GM12864 (cell line): ENCODE measurements at regions not wholly inside any gene's neighbourhood (a gene's known extent, or its start where the extent isn't known, plus 50 kb on each side); places are given as distances from the start of the nearest gene placed in this dataset.
"Not testable (repeated sequence)": the region's sequence is repeated elsewhere in the genome, so short reads cannot be mapped to it uniquely, and the experiment has no call there.

Experiments used
- DNase-seq: peaks from one replicate; pipeline ENCODE4 v3.0.0-alpha.2; 2011; ENCODE audit warnings: low read depth
- H3K4me3 ChIP-seq: 2 replicates; pipeline ENCODE4 v1.5.1; 2011; ENCODE audit warnings: mild to moderate bottlenecking, low read depth, low read length, control low read depth
- TF ChIP-seq, protein P1 (sequence below): IDR thresholded peaks from 2 replicates; pipeline ENCODE4 v1.5.1; 2011; ENCODE audit warnings: low read depth, mild to moderate bottlenecking, moderate library complexity, low read length, control low read depth, inconsistent platforms; ENCODE audit errors: missing control alignments

DNA sequence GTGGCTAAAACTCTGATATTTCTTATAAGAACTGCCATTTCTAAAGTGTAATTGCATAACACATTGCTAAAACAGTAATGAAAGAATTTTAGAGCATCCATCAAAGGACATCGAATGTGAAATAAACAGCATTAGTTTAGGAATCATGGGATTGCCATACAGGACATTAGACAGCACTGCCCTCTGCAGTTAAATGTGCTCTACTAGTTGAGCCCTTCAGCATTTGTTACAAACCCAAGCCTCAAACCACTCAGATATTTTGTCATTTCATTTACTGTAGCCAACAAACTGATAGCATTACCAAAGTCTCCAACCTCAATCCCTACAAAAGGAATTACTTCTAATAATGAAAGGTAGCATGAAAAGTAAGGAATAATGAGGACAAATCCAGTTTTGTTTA lies 116.8 kb upstream of the COX7C start:
- DNase-seq: no peak
- no peak overlapping the region for H3K4me3 ChIP-seq
- TF ChIP-seq, protein P1, sequence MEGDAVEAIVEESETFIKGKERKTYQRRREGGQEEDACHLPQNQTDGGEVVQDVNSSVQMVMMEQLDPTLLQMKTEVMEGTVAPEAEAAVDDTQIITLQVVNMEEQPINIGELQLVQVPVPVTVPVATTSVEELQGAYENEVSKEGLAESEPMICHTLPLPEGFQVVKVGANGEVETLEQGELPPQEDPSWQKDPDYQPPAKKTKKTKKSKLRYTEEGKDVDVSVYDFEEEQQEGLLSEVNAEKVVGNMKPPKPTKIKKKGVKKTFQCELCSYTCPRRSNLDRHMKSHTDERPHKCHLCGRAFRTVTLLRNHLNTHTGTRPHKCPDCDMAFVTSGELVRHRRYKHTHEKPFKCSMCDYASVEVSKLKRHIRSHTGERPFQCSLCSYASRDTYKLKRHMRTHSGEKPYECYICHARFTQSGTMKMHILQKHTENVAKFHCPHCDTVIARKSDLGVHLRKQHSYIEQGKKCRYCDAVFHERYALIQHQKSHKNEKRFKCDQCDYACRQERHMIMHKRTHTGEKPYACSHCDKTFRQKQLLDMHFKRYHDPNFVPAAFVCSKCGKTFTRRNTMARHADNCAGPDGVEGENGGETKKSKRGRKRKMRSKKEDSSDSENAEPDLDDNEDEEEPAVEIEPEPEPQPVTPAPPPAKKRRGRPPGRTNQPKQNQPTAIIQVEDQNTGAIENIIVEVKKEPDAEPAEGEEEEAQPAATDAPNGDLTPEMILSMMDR: no peak

DNA sequence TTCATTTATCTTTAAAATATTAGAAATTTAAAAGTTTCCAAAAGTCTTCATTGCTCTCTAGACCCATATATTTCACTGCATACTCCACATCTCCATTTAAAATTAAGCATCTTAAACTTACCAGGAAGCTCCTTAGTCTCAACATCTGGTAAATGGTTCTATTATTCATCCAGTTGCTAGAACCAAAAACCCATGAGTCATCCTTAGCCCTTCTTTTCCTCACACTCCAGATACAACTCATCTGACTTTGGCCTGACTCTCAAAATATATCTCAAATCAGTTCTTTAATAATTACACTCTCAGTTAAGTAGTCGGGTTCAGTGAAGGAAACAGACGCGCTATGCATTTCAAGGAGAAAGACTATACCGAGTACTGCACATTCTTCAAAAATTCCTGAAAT lies 110.2 kb upstream of the COX7C start:
- DNase-seq: no peak
- TF ChIP-seq, protein P1: no peak
- H3K4me3 ChIP-seq: no peak overlapping the region

DNA sequence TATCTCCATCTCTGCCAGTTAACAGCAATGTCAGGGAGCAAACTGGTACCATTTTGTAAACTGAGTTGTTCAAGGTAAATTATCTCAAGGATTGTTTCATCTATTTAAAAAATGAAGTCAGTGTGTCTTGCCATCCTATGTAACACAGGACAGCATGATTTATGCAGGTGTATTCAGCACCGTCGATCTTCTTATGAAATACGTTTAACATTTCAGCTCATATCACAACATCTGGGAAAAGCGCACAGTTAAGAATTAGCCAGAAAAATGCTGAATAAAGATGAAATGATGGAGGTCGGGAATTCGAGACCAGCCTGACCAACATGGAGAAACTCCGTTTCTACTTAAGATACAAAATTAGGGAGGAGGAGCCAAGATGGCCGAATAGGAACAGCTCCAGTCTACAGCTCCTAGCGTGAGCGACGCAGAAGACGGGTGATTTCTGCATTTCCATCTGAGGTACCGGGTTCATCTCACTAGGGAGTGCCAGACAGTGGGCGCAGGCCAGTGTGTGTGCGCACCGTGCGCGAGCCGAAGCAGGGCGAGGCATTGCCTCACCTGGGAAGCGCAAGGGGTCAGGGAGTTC lies 107.3 kb upstream of the COX7C start:
- DNase-seq, H3K4me3 ChIP-seq: not testable (repeated sequence)

DNA sequence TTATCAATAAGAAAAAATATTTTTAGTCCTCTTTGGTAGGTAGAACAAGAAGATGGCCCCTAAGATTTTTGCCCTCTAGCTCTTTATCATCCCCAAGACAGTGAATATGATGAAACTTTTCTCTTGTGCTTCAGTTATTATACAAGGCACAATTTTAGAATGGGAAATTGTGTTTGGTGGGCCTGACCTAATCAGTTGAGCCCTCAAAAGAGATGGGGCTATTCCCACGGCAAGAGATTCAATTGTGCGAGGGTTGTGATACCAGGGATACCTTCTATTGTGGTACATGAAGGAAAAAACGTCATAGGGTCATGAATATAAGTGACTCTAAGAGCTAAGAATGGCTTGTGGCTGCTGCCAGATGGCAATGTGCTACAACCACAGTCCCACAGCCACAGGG lies 94.0 kb upstream of the COX7C start:
- H3K4me3 ChIP-seq: no peak overlapping the region
- DNase-seq: no peak
- TF ChIP-seq, protein P1: no peak

DNA sequence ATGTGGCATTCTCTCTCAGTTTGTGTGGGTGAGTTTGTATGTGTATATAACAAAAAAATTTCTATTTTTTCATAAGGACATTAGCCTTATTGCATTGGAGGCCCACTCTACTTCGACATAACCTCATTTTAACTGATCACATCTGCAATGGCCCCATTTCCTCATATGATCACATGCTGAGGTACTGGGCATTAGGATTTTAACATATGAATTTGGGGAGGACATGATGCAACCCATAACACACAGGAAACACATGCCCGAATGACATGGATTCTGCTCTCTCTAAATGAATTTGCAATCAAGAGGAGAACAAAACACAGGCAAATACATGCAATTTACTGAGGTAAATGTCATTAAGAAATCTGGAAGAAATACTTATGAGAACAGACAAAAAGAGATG lies 92.1 kb upstream of the COX7C start:
- TF ChIP-seq, protein P1: no peak
- no peak for DNase-seq
- no peak overlapping the region for H3K4me3 ChIP-seq

DNA sequence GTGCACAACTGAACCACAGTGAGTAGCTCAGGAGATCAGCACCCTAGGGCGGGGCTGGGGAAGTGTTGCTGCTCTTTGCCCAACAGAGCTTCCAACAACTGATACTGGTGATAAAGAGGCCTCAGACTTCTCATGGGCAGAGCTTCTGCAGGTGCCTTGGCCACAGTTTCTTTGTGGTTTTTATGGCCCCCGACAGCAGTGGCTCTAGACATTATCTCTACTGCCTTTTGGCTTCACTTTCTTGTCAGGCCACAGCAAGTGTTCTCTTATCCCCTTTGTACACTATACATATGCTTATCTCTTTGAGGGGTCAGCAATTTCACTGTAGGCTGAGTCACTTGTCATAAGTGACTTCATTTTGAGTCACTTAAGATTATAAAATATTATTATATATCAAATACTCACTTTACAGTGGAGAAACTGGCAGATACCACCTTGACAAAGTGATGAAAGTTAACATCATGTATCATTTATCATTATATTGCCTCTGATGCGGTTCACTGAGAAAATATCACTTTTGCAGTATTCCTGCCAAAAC lies 90.9 kb upstream of the COX7C start:
- TF ChIP-seq, protein P1: no peak
- DNase-seq: no peak

DNA sequence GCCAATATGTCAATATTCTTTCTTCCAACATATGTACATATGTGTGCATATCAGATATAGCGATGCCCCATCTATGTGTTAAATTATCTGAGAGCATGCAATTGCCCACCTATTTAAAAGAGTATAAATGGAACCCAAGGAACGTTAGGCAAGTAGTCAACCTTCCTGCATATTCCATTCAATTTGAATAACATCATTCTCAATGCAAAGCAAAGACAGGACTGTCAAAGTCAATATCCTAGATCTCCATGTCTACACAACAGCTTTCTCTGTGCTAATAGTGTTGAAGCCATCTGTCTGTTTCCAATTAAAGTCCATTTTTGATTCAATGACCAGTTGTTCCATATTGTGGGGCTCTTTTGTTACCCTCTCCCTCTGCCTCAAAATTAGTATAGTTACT lies 85.3 kb upstream of the COX7C start:
- TF ChIP-seq, protein P1: no peak
- DNase-seq: no peak
- no peak overlapping the region for H3K4me3 ChIP-seq

More for the DNA sequence above, 90.9 kb upstream of the COX7C start:
- H3K4me3 ChIP-seq: no peak overlapping the region
